Left ventricle myocardium superior (tissue), 1 donor: ENCODE measurements at regions not wholly inside any gene's neighbourhood (a gene's known extent, or its start where the extent isn't known, plus 50 kb on each side); places are given as distances from the start of the nearest gene placed in this dataset.
"Not testable (repeated sequence)": the region's sequence is repeated elsewhere in the genome, so short reads cannot be mapped to it uniquely, and the experiment has no call there.

ENCODE experiments used
- ATAC-seq: fragments of 200-7000 bp; cut with Tn5 transposase; one replicate; pipeline ENCODE4 v1.9.1; 2020; ENCODE audit warnings: mild to moderate bottlenecking, moderate library complexity
- DNase-seq: peaks from one replicate; pipeline ENCODE4 v3.0.0-alpha.2; 2020
- intact Hi-C: fragments of 100-400 bp; cut with micrococcal nuclease; formaldehyde crosslinking; loops from one replicate; pipeline ENCODE4 v1.11.0; 2022
- donor health status: DM: no; HTN: yes; CAD: no; lungs with severe emphysema.

- intact Hi-C loops = no loop called here
- ATAC-seq = no peak
- DNase-seq = no peak
Measured at GRCh38 chr16:13638218-13638617, 281.7 kb upstream of the ERCC4 start.

- DNase-seq = no peak
- no peak for ATAC-seq
- intact Hi-C loops = no loop called here
Measured at GRCh38 chr16:13643412-13643811, 276.5 kb upstream of the ERCC4 start.

GRCh38 chr16:13645601-13646245, 274.2 kb upstream of the ERCC4 start:
- intact Hi-C loops = no loop called here
- ATAC-seq (no peak), DNase-seq (no peak)

- no peak for DNase-seq
- ATAC-seq = no peak
- intact Hi-C loops = no loop called here
Measured at GRCh38 chr16:13660807-13661206, 259.1 kb upstream of the ERCC4 start.

GRCh38 chr16:13665876-13666275, 254.1 kb upstream of the ERCC4 start:
- ATAC-seq (no peak), DNase-seq (no peak)
- intact Hi-C loops = no loop called here

GRCh38 chr16:13672196-13672595, 247.8 kb upstream of the ERCC4 start:
- intact Hi-C loops = no loop called here
- ATAC-seq (no peak), DNase-seq (no peak)

GRCh38 chr16:13680021-13680889, 239.7 kb upstream of the ERCC4 start:
- intact Hi-C loops = no loop called here
- DNase-seq = no peak
- no peak for ATAC-seq

GRCh38 chr16:13684819-13685563, 235.0 kb upstream of the ERCC4 start:
- no peak for ATAC-seq
- intact Hi-C loops = no loop called here
- no peak for DNase-seq

GRCh38 chr16:13696017-13696416, 223.9 kb upstream of the ERCC4 start:
- no peak for ATAC-seq
- intact Hi-C loops = no loop called here
- no peak for DNase-seq

- no peak for DNase-seq
- ATAC-seq = no peak
- intact Hi-C loops = no loop called here
Measured at GRCh38 chr16:13697013-13697412, 222.9 kb upstream of the ERCC4 start.

- intact Hi-C loops = no loop called here
- ATAC-seq (no peak), DNase-seq (no peak)
Measured at GRCh38 chr16:13697568-13697967, 222.4 kb upstream of the ERCC4 start.

- peak; percentile 43 for ATAC-seq
- no peak for DNase-seq
Measured at GRCh38 chr16:13702614-13703013, 217.3 kb upstream of the ERCC4 start.

GRCh38 chr16:13708347-13709120, 211.4 kb upstream of the ERCC4 start:
- no peak for ATAC-seq
- intact Hi-C loops = no loop called here
- DNase-seq = no peak

More at GRCh38 chr16:13702614-13703013, 217.3 kb upstream of the ERCC4 start:
- intact Hi-C loops = no loop called here

- intact Hi-C loops = no loop called here
- ATAC-seq = no peak
Measured at GRCh38 chr16:13718748-13719147, 201.2 kb upstream of the ERCC4 start.

GRCh38 chr16:13727943-13728342, 192.0 kb upstream of the ERCC4 start:
- ATAC-seq (no peak), DNase-seq (no peak)
- intact Hi-C loops = no loop called here

More at GRCh38 chr16:13718748-13719147, 201.2 kb upstream of the ERCC4 start:
- DNase-seq = no peak

- no peak for ATAC-seq
- intact Hi-C loops = no loop called here
- DNase-seq = no peak
Measured at GRCh38 chr16:13733561-13733960, 186.4 kb upstream of the ERCC4 start.

GRCh38 chr16:13739621-13740373, 180.2 kb upstream of the ERCC4 start:
- DNase-seq, intact Hi-C loops, ATAC-seq: not testable (repeated sequence)

GRCh38 chr16:13742928-13743327, 177.0 kb upstream of the ERCC4 start:
- intact Hi-C loops = no loop called here
- no peak for ATAC-seq
- DNase-seq = no peak

- intact Hi-C loops = no loop called here
- no peak for ATAC-seq
Measured at GRCh38 chr16:13743571-13743970, 176.4 kb upstream of the ERCC4 start.

More at GRCh38 chr16:13743571-13743970, 176.4 kb upstream of the ERCC4 start:
- no peak for DNase-seq
